Neural progenitor cell (in vitro differentiated cells): ENCODE measurements at regions not wholly inside any gene's neighbourhood (a gene's known extent, or its start where the extent isn't known, plus 50 kb on each side); places are given as distances from the start of the nearest gene placed in this dataset.

ENCODE experiments used
- DNase-seq: peaks from one replicate; pipeline ENCODE4 v3.0.0-alpha.2; 2016; ENCODE audit warnings: low spot score
- H2AFZ ChIP-seq: fragments of 200-600 bp; sonication (generic); replicated peaks from 2 replicates; pipeline ENCODE4 v1.6.1; 2016; ENCODE audit warnings: antibody characterized with exemption
- H3F3A ChIP-seq: fragments of 200-600 bp; sonication (generic); 2 replicates; pipeline ENCODE4 v1.6.1; 2016; ENCODE audit warnings: antibody characterized with exemption, low read depth
- H3K27ac ChIP-seq: fragments of 200-600 bp; sonication (generic); 2 replicates; pipeline ENCODE4 v1.5.1; 2016; ENCODE audit warnings: mild to moderate bottlenecking
- H3K27me3 ChIP-seq: fragments of 200-600 bp; sonication (generic); 2 replicates; pipeline ENCODE4 v1.6.1; 2016; ENCODE audit warnings: mild to moderate bottlenecking, moderate library complexity
- H3K36me3 ChIP-seq: fragments of 200-600 bp; sonication (generic); 2 replicates; pipeline ENCODE4 v1.5.1; 2016
- H3K4me1 ChIP-seq: fragments of 200-600 bp; sonication (generic); 2 replicates; pipeline ENCODE4 v1.6.1; 2016; ENCODE audit warnings: mixed run types
- H3K4me2 ChIP-seq: fragments of 200-600 bp; sonication (generic); 2 replicates; pipeline ENCODE4 v1.6.1; 2016
- H3K4me3 ChIP-seq: fragments of 200-600 bp; sonication (generic); 2 replicates; pipeline ENCODE4 v1.5.1; 2016
- H3K79me2 ChIP-seq: fragments of 200-600 bp; sonication (generic); 2 replicates; pipeline ENCODE4 v1.6.1; 2016; ENCODE audit warnings: low read depth
- H3K9ac ChIP-seq: fragments of 200-600 bp; sonication (generic); 2 replicates; pipeline ENCODE4 v1.6.1; 2016
- H3K9me3 ChIP-seq: fragments of 200-600 bp; sonication (generic); 2 replicates; pipeline ENCODE4 v1.5.1; 2016; ENCODE audit warnings: low read depth
- H4K20me1 ChIP-seq: fragments of 200-600 bp; sonication (generic); 2 replicates; pipeline ENCODE4 v1.6.1; 2016; ENCODE audit warnings: low read depth
- H3K27ac Mint-ChIP-seq: 3 replicates; pipeline ENCODE4 v1.8.0; 2021; ENCODE audit warnings: mixed read lengths
- H3K27me3 Mint-ChIP-seq: 2 replicates; pipeline ENCODE4 v1.8.0; 2022; ENCODE audit warnings: low read depth, mild to moderate bottlenecking, inconsistent platforms, moderate library complexity, mixed read lengths; ENCODE audit not compliant: insufficient read depth
- H3K36me3 Mint-ChIP-seq: 3 replicates; pipeline ENCODE4 v1.8.0; 2021; ENCODE audit warnings: mixed read lengths
- H3K4me1 Mint-ChIP-seq: 3 replicates; pipeline ENCODE4 v1.8.0; 2021; ENCODE audit warnings: mixed read lengths
- H3K4me3 Mint-ChIP-seq: 3 replicates; pipeline ENCODE4 v1.8.0; 2021; ENCODE audit warnings: mild to moderate bottlenecking, moderate library complexity, mixed read lengths
- H3K9me3 Mint-ChIP-seq: 3 replicates; pipeline ENCODE4 v1.8.0; 2020; ENCODE audit warnings: mixed read lengths
- EZH2 ChIP-seq: fragments of 200-600 bp; sonication (generic); IDR thresholded peaks from 2 replicates; pipeline ENCODE4 v1.6.1; 2017; ENCODE audit warnings: antibody characterized with exemption, mild to moderate bottlenecking, moderate library complexity
- EZH2phosphoT487 ChIP-seq: fragments of 200-600 bp; sonication (generic); IDR thresholded peaks from 2 replicates; pipeline ENCODE4 v1.6.1; 2017; ENCODE audit warnings: antibody characterized with exemption
- TF ChIP-seq, protein P1 (sequence below): fragments of 200-600 bp; sonication (generic); IDR thresholded peaks from 2 replicates; pipeline ENCODE4 v1.5.1; 2017; ENCODE audit warnings: antibody characterized with exemption, mild to moderate bottlenecking

DNA sequence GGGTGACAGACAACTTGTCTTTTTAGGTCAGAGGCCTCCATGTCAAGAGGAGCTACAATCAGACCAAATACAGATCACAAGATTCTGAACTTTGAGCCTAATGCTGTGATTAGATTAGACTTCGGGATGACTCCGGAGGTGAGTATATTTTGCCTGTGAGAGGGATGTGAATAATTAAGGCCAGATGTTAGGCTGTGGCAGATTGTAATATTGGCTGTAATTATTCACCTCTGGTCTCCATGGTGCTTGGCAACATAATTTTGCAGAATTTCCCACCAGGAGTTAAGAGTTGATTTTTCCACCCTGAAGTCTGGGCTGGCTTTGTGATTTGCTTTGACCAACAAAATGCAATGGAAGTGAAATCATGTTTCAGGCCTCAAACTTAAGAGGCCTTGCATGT lies 108.2 kb upstream of the CWC22 start:
- no peaks in the 10 kb centered on the region for H4K20me1 ChIP-seq
- DNase-seq: no peak
- H2AFZ ChIP-seq: no peak overlapping the region
- no peak overlapping the region for H3K27ac ChIP-seq
- no peaks in the 10 kb centered on the region for H3F3A ChIP-seq
- Mint-ChIP-seq H3K27ac (no peak overlapping the region), H3K27me3 (no peaks in the 10 kb centered on the region), H3K4me3 (no peak overlapping the region), H3K4me1 (no peaks in the 10 kb centered on the region), H3K9me3 (no peaks in the 10 kb centered on the region), H3K36me3 (no peaks in the 10 kb centered on the region)
- H3K9ac ChIP-seq: no peak overlapping the region
- H3K79me2 ChIP-seq: no peaks in the 10 kb centered on the region
- no peaks in the 10 kb centered on the region for H3K27me3 ChIP-seq
- TF ChIP-seq, protein P1, sequence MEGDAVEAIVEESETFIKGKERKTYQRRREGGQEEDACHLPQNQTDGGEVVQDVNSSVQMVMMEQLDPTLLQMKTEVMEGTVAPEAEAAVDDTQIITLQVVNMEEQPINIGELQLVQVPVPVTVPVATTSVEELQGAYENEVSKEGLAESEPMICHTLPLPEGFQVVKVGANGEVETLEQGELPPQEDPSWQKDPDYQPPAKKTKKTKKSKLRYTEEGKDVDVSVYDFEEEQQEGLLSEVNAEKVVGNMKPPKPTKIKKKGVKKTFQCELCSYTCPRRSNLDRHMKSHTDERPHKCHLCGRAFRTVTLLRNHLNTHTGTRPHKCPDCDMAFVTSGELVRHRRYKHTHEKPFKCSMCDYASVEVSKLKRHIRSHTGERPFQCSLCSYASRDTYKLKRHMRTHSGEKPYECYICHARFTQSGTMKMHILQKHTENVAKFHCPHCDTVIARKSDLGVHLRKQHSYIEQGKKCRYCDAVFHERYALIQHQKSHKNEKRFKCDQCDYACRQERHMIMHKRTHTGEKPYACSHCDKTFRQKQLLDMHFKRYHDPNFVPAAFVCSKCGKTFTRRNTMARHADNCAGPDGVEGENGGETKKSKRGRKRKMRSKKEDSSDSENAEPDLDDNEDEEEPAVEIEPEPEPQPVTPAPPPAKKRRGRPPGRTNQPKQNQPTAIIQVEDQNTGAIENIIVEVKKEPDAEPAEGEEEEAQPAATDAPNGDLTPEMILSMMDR: no peak
- no peak for TF ChIP-seq EZH2
- no peak for TF ChIP-seq EZH2phosphoT487
- no peak overlapping the region for H3K4me2 ChIP-seq
- H3K9me3 ChIP-seq: no peaks in the 10 kb centered on the region
- no peaks in the 10 kb centered on the region for H3K4me1 ChIP-seq
- no peak overlapping the region for H3K4me3 ChIP-seq
- H3K36me3 ChIP-seq: no peaks in the 10 kb centered on the region

DNA sequence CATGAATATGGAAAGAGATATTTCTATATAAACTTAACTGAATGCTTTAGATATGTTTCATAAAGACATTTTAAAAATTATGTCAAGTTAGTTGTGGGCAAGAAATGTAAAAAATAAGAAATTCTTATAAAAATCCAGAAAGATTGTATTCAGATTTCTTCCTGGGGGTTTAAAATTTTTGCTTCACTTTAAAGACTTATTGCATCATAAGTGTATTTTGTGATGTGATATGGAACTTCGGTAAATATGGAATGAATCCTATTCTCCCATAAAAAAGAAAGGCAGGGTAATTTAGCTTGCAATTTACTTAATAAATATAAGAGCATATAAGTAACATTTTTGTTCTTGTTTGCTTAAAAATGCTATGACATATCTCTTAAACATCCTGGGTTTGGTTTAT lies 104.8 kb upstream of the CWC22 start:
- H3K9ac ChIP-seq: no peak overlapping the region
- no peak overlapping the region for H2AFZ ChIP-seq
- H3K27ac ChIP-seq: no peak overlapping the region
- H3K4me3 ChIP-seq: no peak overlapping the region
- no peak overlapping the region for H3K4me3 Mint-ChIP-seq
- H3K4me2 ChIP-seq: no peak overlapping the region
- no peaks in the 10 kb centered on the region for H3K9me3 ChIP-seq
- no peaks in the 10 kb centered on the region for H3K36me3 Mint-ChIP-seq
- H4K20me1 ChIP-seq: no peaks in the 10 kb centered on the region
- no peaks in the 10 kb centered on the region for H3F3A ChIP-seq
- H3K4me1 ChIP-seq: no peaks in the 10 kb centered on the region
- no peaks in the 10 kb centered on the region for H3K79me2 ChIP-seq
- no peak overlapping the region for H3K27ac Mint-ChIP-seq
- no peak for TF ChIP-seq EZH2
- TF ChIP-seq, protein P1: no peak
- TF ChIP-seq EZH2phosphoT487: no peak
- no peak for DNase-seq
- H3K36me3 ChIP-seq: no peaks in the 10 kb centered on the region
- H3K27me3 Mint-ChIP-seq: no peaks in the 10 kb centered on the region
- no peaks in the 10 kb centered on the region for H3K9me3 Mint-ChIP-seq
- no peaks in the 10 kb centered on the region for H3K4me1 Mint-ChIP-seq
- no peaks in the 10 kb centered on the region for H3K27me3 ChIP-seq

DNA sequence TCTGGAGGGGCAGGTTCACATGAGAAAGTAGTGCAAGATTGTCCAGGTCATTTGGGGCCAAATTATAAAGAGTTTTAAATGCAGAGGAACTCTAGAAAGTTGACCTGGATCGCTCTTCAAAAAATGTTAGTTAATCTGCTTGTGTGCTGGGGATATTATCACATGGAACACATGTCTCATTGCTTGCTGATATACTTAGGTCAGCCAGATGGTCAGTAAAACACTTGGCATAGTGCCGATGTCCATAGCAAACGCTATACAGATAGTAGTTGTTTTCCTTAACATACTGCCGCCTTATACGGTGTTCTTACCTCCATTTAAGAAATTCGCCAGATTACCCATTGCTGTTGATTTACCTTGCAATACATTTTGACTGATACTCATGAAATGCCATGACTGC lies 103.4 kb upstream of the CWC22 start:
- H3K9ac ChIP-seq: no peak overlapping the region
- H3K4me2 ChIP-seq: no peak overlapping the region
- H3K9me3 ChIP-seq: no peaks in the 10 kb centered on the region
- no peak overlapping the region for H2AFZ ChIP-seq
- H3K36me3 ChIP-seq: no peaks in the 10 kb centered on the region
- H3K4me1 ChIP-seq: no peaks in the 10 kb centered on the region
- no peak for TF ChIP-seq EZH2
- TF ChIP-seq, protein P1: no peak
- TF ChIP-seq EZH2phosphoT487: no peak
- no peaks in the 10 kb centered on the region for H3K9me3 Mint-ChIP-seq
- DNase-seq: no peak
- H3K4me3 Mint-ChIP-seq: no peak overlapping the region
- no peaks in the 10 kb centered on the region for H3K79me2 ChIP-seq
- no peak overlapping the region for H3K27ac ChIP-seq
- no peaks in the 10 kb centered on the region for H3K36me3 Mint-ChIP-seq
- H3K4me3 ChIP-seq: no peak overlapping the region
- no peaks in the 10 kb centered on the region for H4K20me1 ChIP-seq
- H3K27me3 Mint-ChIP-seq: no peaks in the 10 kb centered on the region
- no peaks in the 10 kb centered on the region for H3K4me1 Mint-ChIP-seq
- H3F3A ChIP-seq: no peaks in the 10 kb centered on the region
- no peaks in the 10 kb centered on the region for H3K27me3 ChIP-seq
- no peak overlapping the region for H3K27ac Mint-ChIP-seq

DNA sequence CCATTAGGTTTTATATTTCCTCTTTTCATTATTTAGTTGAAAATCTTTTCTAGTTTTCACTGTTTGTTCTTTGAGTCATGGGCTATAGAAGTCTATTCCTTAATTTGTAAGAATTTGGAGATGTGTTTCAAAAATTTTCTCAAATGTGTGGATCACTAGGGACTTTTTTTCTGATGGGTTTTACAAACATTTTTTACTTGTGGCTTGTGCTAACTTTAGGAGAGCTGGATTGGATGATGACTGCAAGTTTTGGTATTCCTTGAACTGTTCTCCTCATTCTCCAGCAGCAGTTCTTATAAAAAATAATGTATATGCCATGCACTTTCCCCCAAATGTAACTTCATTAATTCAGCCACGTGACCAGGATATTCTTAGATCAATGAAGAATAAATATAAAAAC lies 94.7 kb upstream of the CWC22 start:
- TF ChIP-seq EZH2: no peak
- TF ChIP-seq, protein P1: no peak
- no peak for TF ChIP-seq EZH2phosphoT487
- no peaks in the 10 kb centered on the region for H3F3A ChIP-seq
- no peaks in the 10 kb centered on the region for H4K20me1 ChIP-seq
- no peaks in the 10 kb centered on the region for H3K79me2 ChIP-seq
- no peak overlapping the region for H3K4me3 Mint-ChIP-seq
- H3K9me3 ChIP-seq: no peaks in the 10 kb centered on the region
- peak overlapping the region; percentile 6 for H2AFZ ChIP-seq
- no peaks in the 10 kb centered on the region for H3K27me3 Mint-ChIP-seq
- H3K4me1 Mint-ChIP-seq: no peaks in the 10 kb centered on the region
- no peaks in the 10 kb centered on the region for H3K27me3 ChIP-seq
- no peak overlapping the region for H3K27ac ChIP-seq
- no peak overlapping the region for H3K4me2 ChIP-seq
- H3K4me1 ChIP-seq: no peaks in the 10 kb centered on the region
- H3K4me3 ChIP-seq: no peak overlapping the region
- DNase-seq: no peak
- H3K9ac ChIP-seq: no peak overlapping the region
- no peaks in the 10 kb centered on the region for H3K36me3 ChIP-seq
- H3K36me3 Mint-ChIP-seq: no peaks in the 10 kb centered on the region
- no peak overlapping the region for H3K27ac Mint-ChIP-seq
- H3K9me3 Mint-ChIP-seq: no peaks in the 10 kb centered on the region
